GM23338 (cell line): ENCODE measurements at regions not wholly inside any gene's neighbourhood (a gene's known extent, or its start where the extent isn't known, plus 50 kb on each side); places are given as distances from the start of the nearest gene placed in this dataset.

ENCODE experiments used
- ATAC-seq: fragments of 200-7000 bp; cut with Tn5 transposase; 3 replicates; pipeline ENCODE4 v1.9.1; 2020
- DNase-seq: peaks from one replicate; pipeline ENCODE4 v3.0.0-alpha.2; 2015; ENCODE audit warnings: low spot score
- H2AFZ ChIP-seq: fragments of 200-600 bp; sonication (generic); 2 replicates; pipeline ENCODE4 v1.8.0; 2016; ENCODE audit warnings: antibody characterized with exemption, mild to moderate bottlenecking, moderate library complexity
- H3F3A ChIP-seq: fragments of 200-600 bp; sonication (generic); replicated peaks from 2 replicates; pipeline ENCODE4 v1.8.0; 2017; ENCODE audit warnings: antibody characterized with exemption, mixed run types, low read depth
- H3K27ac ChIP-seq: fragments of 200-600 bp; sonication (generic); 2 replicates; pipeline ENCODE4 v1.6.1; 2016; ENCODE audit warnings: low read depth
- H3K27me3 ChIP-seq: fragments of 200-600 bp; sonication (generic); 2 replicates; pipeline ENCODE4 v1.8.0; 2016; ENCODE audit warnings: mild to moderate bottlenecking, mixed run types, moderate library complexity; ENCODE audit not compliant: insufficient read depth
- H3K36me3 ChIP-seq: fragments of 200-600 bp; sonication (generic); 2 replicates; pipeline ENCODE4 v1.8.0; 2016; ENCODE audit warnings: mild to moderate bottlenecking; ENCODE audit not compliant: insufficient read depth
- H3K4me1 ChIP-seq: fragments of 200-600 bp; sonication (generic); 2 replicates; pipeline ENCODE4 v1.8.0; 2016; ENCODE audit warnings: mild to moderate bottlenecking, moderate library complexity; ENCODE audit not compliant: insufficient read depth
- H3K4me2 ChIP-seq: fragments of 200-600 bp; sonication (generic); 2 replicates; pipeline ENCODE4 v1.7.1; 2017; ENCODE audit warnings: mixed run types
- H3K4me3 ChIP-seq: fragments of 200-600 bp; sonication (generic); 2 replicates; pipeline ENCODE4 v1.6.1; 2016; ENCODE audit warnings: mixed run types
- H3K79me2 ChIP-seq: fragments of 200-600 bp; sonication (generic); replicated peaks from 2 replicates; pipeline ENCODE4 v1.8.0; 2017; ENCODE audit warnings: mild to moderate bottlenecking; ENCODE audit not compliant: insufficient read depth
- H3K9me2 ChIP-seq: fragments of 200-600 bp; sonication (generic); 2 replicates; pipeline ENCODE4 v1.8.0; 2017; ENCODE audit not compliant: insufficient read depth
- H4K20me1 ChIP-seq: fragments of 200-600 bp; sonication (generic); replicated peaks from 2 replicates; pipeline ENCODE4 v1.8.0; 2017; ENCODE audit warnings: mild to moderate bottlenecking; ENCODE audit not compliant: insufficient read depth
- H3K27ac Mint-ChIP-seq: 2 replicates; pipeline ENCODE4 v1.8.0; 2020; ENCODE audit warnings: inconsistent platforms, mild to moderate bottlenecking, moderate library complexity, mixed read lengths
- H3K27me3 Mint-ChIP-seq: 3 replicates; pipeline ENCODE4 v1.8.0; 2022; ENCODE audit warnings: low read depth, mild to moderate bottlenecking, moderate library complexity, mixed read lengths, inconsistent platforms; ENCODE audit not compliant: insufficient read depth, poor library complexity
- H3K36me3 Mint-ChIP-seq: 3 replicates; pipeline ENCODE4 v1.8.0; 2021; ENCODE audit warnings: low read depth, mild to moderate bottlenecking, inconsistent platforms, moderate library complexity, mixed read lengths
- H3K4me1 Mint-ChIP-seq: 3 replicates; pipeline ENCODE4 v1.8.0; 2020; ENCODE audit warnings: mild to moderate bottlenecking, inconsistent platforms, mixed read lengths
- H3K4me3 Mint-ChIP-seq: 3 replicates; pipeline ENCODE4 v1.8.0; 2021; ENCODE audit warnings: moderate library complexity, mild to moderate bottlenecking, inconsistent platforms, mixed read lengths
- H3K9me3 Mint-ChIP-seq: 3 replicates; pipeline ENCODE4 v1.8.0; 2020; ENCODE audit warnings: moderate library complexity, mild to moderate bottlenecking, inconsistent platforms, mixed read lengths
- CREB1 ChIP-seq: fragments of 250-450 bp; sonication (Bioruptor Pico); IDR thresholded peaks from 2 replicates; pipeline ENCODE4 v1.5.0; 2020; ENCODE audit warnings: low read depth, mild to moderate bottlenecking, moderate library complexity
- EZH2 ChIP-seq: fragments of 200-600 bp; sonication (generic); IDR thresholded peaks from one replicate; pipeline ENCODE4 v1.8.0; 2017; ENCODE audit warnings: antibody characterized with exemption, mild to moderate bottlenecking, low read depth; ENCODE audit not compliant: unreplicated experiment
- EZH2phosphoT487 ChIP-seq: fragments of 200-600 bp; sonication (generic); IDR thresholded peaks from one replicate; pipeline ENCODE4 v1.8.1; 2018; ENCODE audit warnings: antibody characterized with exemption; ENCODE audit not compliant: unreplicated experiment
- JUNB ChIP-seq: IDR thresholded peaks from one replicate; pipeline ENCODE4 v1.6.1; 2016; ENCODE audit warnings: antibody characterized with exemption; ENCODE audit not compliant: unreplicated experiment
- NANOG ChIP-seq: IDR thresholded peaks from 2 replicates; pipeline ENCODE4 v1.6.1; 2016; ENCODE audit warnings: antibody characterized with exemption, borderline replicate concordance
- POLR2AphosphoS5 ChIP-seq: IDR thresholded peaks from 2 replicates; pipeline ENCODE4 v1.6.1; 2016; ENCODE audit warnings: antibody characterized with exemption, low read depth
- STAT1 ChIP-seq: IDR thresholded peaks from one replicate; pipeline ENCODE4 v1.6.1; 2016; ENCODE audit warnings: antibody characterized with exemption; ENCODE audit not compliant: unreplicated experiment
- ZNF114 ChIP-seq: fragments of 250-450 bp; sonication (Bioruptor Pico); IDR thresholded peaks from 2 replicates; pipeline ENCODE4 v1.5.0; 2020; ENCODE audit warnings: mild to moderate bottlenecking, moderate library complexity
- ZNF331 ChIP-seq: fragments of 250-450 bp; sonication (Bioruptor Pico); IDR thresholded peaks from 2 replicates; pipeline ENCODE4 v1.5.0; 2020; ENCODE audit warnings: low read depth, mild to moderate bottlenecking, moderate library complexity
- TF ChIP-seq, protein P1 (sequence below): fragments of 250-450 bp; sonication (Bioruptor Pico); IDR thresholded peaks from 2 replicates; pipeline ENCODE4 v1.5.0; 2020; ENCODE audit warnings: mild to moderate bottlenecking, moderate library complexity
- TF ChIP-seq, protein P2 (sequence below): IDR thresholded peaks from one replicate; pipeline ENCODE4 v1.6.1; 2018; ENCODE audit warnings: antibody characterized with exemption; ENCODE audit not compliant: unreplicated experiment
- TF ChIP-seq, protein P3 (sequence below): IDR thresholded peaks from 2 replicates; pipeline ENCODE4 v1.6.1; 2016; ENCODE audit warnings: antibody characterized with exemption
- TF ChIP-seq, protein P4 (sequence below), 2 experiments: fragments of 200-600 bp in 1 of 2; sonication (generic) in 1 of 2; conservative IDR thresholded peaks; 2 replicates each; pipeline versions ENCODE4 v1.5.1 to v1.6.1; 2016 to 2017; ENCODE audit warnings: antibody characterized with exemption in 2 of 2, low read depth in 2 of 2, mild to moderate bottlenecking in 2 of 2, moderate library complexity in 1 of 2

DNA sequence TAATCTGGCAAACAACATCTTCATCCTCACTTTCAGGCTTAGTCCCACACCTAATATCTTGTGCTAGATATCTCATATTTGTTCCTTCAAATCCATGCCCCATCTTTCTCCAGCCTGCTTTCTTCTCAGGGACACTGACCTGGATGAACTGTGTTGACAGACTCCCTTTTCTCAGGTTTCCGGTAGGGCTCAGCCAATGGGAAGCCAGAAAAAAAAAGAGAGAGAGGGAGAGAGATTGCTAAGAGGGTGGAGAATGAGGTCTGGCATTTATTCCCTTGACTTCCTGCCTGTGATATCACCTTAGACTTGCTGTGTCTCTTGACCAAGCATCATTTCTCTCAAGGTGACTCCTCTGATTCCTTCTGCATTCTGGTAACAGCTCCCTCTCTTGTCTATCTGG is 145.6 kb upstream of the ABI3BP start:
- Histone ChIP-seq H3K79me2 (no peaks in the 10 kb centered on the region), H4K20me1 (no peaks in the 10 kb centered on the region), H3F3A (no peaks in the 10 kb centered on the region), H3K4me2 (no peak overlapping the region), H3K4me1 (no peaks in the 10 kb centered on the region), H3K4me3 (no peak overlapping the region), H2AFZ (peak overlapping the region; percentile 96), H3K27ac (no peak overlapping the region), H3K9me2 (peaks cover 6% of the 10 kb centered on the region; the same call in 1 of the 2 replicates), H3K36me3 (no peaks in the 10 kb centered on the region), H3K27me3 (no peaks in the 10 kb centered on the region)
- ATAC-seq (peak; percentile 70), DNase-seq (peak; percentile 24)
- no peak overlapping the region for H3K27ac Mint-ChIP-seq
- no peaks in the 10 kb centered on the region for H3K9me3 Mint-ChIP-seq
- no peak overlapping the region for H3K4me3 Mint-ChIP-seq
- TF ChIP-seq POLR2AphosphoS5 (no peak), JUNB (no peak), ZNF114 (no peak), STAT1 (no peak), CREB1 (CRISPR knock-in tag) (no peak), EZH2phosphoT487 (no peak), ZNF331 (CRISPR knock-in tag) (no peak), EZH2 (no peak), NANOG (no peak)
- TF ChIP-seq, protein P1, sequence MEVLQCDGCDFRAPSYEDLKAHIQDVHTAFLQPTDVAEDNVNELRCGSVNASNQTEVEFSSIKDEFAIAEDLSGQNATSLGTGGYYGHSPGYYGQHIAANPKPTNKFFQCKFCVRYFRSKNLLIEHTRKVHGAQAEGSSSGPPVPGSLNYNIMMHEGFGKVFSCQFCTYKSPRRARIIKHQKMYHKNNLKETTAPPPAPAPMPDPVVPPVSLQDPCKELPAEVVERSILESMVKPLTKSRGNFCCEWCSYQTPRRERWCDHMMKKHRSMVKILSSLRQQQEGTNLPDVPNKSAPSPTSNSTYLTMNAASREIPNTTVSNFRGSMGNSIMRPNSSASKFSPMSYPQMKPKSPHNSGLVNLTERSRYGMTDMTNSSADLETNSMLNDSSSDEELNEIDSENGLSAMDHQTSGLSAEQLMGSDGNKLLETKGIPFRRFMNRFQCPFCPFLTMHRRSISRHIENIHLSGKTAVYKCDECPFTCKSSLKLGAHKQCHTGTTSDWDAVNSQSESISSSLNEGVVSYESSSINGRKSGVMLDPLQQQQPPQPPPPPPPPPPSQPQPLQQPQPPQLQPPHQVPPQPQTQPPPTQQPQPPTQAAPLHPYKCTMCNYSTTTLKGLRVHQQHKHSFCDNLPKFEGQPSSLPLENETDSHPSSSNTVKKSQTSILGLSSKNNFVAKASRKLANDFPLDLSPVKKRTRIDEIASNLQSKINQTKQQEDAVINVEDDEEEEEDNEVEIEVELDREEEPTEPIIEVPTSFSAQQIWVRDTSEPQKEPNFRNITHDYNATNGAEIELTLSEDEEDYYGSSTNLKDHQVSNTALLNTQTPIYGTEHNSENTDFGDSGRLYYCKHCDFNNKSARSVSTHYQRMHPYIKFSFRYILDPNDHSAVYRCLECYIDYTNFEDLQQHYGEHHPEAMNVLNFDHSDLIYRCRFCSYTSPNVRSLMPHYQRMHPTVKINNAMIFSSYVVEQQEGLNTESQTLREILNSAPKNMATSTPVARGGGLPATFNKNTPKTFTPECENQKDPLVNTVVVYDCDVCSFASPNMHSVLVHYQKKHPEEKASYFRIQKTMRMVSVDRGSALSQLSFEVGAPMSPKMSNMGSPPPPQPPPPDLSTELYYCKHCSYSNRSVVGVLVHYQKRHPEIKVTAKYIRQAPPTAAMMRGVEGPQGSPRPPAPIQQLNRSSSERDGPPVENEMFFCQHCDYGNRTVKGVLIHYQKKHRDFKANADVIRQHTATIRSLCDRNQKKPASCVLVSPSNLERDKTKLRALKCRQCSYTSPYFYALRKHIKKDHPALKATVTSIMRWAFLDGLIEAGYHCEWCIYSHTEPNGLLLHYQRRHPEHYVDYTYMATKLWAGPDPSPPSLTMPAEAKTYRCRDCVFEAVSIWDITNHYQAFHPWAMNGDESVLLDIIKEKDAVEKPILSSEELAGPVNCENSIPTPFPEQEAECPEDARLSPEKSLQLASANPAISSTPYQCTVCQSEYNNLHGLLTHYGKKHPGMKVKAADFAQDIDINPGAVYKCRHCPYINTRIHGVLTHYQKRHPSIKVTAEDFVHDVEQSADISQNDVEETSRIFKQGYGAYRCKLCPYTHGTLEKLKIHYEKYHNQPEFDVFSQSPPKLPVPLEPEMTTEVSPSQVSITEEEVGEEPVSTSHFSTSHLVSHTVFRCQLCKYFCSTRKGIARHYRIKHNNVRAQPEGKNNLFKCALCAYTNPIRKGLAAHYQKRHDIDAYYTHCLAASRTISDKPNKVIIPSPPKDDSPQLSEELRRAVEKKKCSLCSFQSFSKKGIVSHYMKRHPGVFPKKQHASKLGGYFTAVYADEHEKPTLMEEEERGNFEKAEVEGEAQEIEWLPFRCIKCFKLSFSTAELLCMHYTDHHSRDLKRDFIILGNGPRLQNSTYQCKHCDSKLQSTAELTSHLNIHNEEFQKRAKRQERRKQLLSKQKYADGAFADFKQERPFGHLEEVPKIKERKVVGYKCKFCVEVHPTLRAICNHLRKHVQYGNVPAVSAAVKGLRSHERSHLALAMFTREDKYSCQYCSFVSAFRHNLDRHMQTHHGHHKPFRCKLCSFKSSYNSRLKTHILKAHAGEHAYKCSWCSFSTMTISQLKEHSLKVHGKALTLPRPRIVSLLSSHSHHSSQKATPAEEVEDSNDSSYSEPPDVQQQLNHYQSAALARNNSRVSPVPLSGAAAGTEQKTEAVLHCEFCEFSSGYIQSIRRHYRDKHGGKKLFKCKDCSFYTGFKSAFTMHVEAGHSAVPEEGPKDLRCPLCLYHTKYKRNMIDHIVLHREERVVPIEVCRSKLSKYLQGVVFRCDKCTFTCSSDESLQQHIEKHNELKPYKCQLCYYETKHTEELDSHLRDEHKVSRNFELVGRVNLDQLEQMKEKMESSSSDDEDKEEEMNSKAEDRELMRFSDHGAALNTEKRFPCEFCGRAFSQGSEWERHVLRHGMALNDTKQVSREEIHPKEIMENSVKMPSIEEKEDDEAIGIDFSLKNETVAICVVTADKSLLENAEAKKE (CRISPR knock-in tag): no peak
- TF ChIP-seq, protein P2, sequence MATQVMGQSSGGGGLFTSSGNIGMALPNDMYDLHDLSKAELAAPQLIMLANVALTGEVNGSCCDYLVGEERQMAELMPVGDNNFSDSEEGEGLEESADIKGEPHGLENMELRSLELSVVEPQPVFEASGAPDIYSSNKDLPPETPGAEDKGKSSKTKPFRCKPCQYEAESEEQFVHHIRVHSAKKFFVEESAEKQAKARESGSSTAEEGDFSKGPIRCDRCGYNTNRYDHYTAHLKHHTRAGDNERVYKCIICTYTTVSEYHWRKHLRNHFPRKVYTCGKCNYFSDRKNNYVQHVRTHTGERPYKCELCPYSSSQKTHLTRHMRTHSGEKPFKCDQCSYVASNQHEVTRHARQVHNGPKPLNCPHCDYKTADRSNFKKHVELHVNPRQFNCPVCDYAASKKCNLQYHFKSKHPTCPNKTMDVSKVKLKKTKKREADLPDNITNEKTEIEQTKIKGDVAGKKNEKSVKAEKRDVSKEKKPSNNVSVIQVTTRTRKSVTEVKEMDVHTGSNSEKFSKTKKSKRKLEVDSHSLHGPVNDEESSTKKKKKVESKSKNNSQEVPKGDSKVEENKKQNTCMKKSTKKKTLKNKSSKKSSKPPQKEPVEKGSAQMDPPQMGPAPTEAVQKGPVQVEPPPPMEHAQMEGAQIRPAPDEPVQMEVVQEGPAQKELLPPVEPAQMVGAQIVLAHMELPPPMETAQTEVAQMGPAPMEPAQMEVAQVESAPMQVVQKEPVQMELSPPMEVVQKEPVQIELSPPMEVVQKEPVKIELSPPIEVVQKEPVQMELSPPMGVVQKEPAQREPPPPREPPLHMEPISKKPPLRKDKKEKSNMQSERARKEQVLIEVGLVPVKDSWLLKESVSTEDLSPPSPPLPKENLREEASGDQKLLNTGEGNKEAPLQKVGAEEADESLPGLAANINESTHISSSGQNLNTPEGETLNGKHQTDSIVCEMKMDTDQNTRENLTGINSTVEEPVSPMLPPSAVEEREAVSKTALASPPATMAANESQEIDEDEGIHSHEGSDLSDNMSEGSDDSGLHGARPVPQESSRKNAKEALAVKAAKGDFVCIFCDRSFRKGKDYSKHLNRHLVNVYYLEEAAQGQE: no peak
- TF ChIP-seq, protein P3, sequence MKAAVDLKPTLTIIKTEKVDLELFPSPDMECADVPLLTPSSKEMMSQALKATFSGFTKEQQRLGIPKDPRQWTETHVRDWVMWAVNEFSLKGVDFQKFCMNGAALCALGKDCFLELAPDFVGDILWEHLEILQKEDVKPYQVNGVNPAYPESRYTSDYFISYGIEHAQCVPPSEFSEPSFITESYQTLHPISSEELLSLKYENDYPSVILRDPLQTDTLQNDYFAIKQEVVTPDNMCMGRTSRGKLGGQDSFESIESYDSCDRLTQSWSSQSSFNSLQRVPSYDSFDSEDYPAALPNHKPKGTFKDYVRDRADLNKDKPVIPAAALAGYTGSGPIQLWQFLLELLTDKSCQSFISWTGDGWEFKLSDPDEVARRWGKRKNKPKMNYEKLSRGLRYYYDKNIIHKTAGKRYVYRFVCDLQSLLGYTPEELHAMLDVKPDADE: no peak
- TF ChIP-seq, protein P4, sequence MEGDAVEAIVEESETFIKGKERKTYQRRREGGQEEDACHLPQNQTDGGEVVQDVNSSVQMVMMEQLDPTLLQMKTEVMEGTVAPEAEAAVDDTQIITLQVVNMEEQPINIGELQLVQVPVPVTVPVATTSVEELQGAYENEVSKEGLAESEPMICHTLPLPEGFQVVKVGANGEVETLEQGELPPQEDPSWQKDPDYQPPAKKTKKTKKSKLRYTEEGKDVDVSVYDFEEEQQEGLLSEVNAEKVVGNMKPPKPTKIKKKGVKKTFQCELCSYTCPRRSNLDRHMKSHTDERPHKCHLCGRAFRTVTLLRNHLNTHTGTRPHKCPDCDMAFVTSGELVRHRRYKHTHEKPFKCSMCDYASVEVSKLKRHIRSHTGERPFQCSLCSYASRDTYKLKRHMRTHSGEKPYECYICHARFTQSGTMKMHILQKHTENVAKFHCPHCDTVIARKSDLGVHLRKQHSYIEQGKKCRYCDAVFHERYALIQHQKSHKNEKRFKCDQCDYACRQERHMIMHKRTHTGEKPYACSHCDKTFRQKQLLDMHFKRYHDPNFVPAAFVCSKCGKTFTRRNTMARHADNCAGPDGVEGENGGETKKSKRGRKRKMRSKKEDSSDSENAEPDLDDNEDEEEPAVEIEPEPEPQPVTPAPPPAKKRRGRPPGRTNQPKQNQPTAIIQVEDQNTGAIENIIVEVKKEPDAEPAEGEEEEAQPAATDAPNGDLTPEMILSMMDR (conservative IDR thresholded peaks at IDR 0.05; ENCODE audit: low read depth in 2 of 2): no peak
- H3K27me3 Mint-ChIP-seq: peaks cover 2% of the 10 kb centered on the region
- no peaks in the 10 kb centered on the region; the same call in 2 of the 3 replicates for H3K36me3 Mint-ChIP-seq
- peaks cover 6% of the 10 kb centered on the region; the same call in 2 of the 3 replicates for H3K4me1 Mint-ChIP-seq
